ENCODE measurements at regions not wholly inside any gene's neighbourhood (a gene's known extent, or its start where the extent isn't known, plus 50 kb on each side); places are given as distances from the start of the nearest gene placed in this dataset.

GRCh38 chr12:84089356-84089755 lies 823.2 kb downstream of the SLC6A15 start:
- H3K9ac ChIP-seq (ENCODE audit: low read depth, low read length, poor library complexity) = no peak overlapping the region
- H4K91ac ChIP-seq (ENCODE audit: low read depth, low read length, poor library complexity) = no peak overlapping the region
- no peaks in the 10 kb centered on the region for H3K4me1 ChIP-seq (ENCODE audit: control insufficient read depth in 2 of 2, insufficient read depth in 1 of 2, low read depth in 1 of 2, low read length in 2 of 2)
- no peak overlapping the region for H3K4ac ChIP-seq (ENCODE audit: low read length)
- H3K36me3 ChIP-seq (replicated peaks in 1 of 2; ENCODE audit: control insufficient read depth in 2 of 2, insufficient read depth in 2 of 2, low read length in 2 of 2) = no peaks in the 10 kb centered on the region
- H2AK5ac ChIP-seq (ENCODE audit: low read depth, low read length) = no peak overlapping the region
- H2BK5ac ChIP-seq (ENCODE audit: low read length) = no peak overlapping the region
- H2AFZ ChIP-seq (ENCODE audit: low read length) = no peak overlapping the region
- H3K14ac ChIP-seq (ENCODE audit: low read length) = no peak overlapping the region
- no peak overlapping the region for H3K23ac ChIP-seq (ENCODE audit: low read depth, low read length, poor library complexity)
- no CpG with 5 or more reads among the region's 4 CpGs for WGBS, 2 donors (ENCODE audit: extremely low coverage in 2 of 2, insufficient read length in 2 of 2, insufficient replicate concordance in 1 of 2)
- no peak for DNase-seq (ENCODE audit: low spot score)
- no peaks in the 10 kb centered on the region for H3K9me3 ChIP-seq (replicated peaks in 1 of 2; ENCODE audit: control insufficient read depth in 2 of 2, insufficient read depth in 1 of 2, low read depth in 1 of 2, low read length in 2 of 2)
- no peaks in the 10 kb centered on the region for H3K79me1 ChIP-seq (ENCODE audit: low read depth, low read length)
- no peak overlapping the region for H3K18ac ChIP-seq (ENCODE audit: low read length)
- no peak overlapping the region for H3K4me3 ChIP-seq (ENCODE audit: low read length in 2 of 2)
- H2BK12ac ChIP-seq (ENCODE audit: low read length) = no peak overlapping the region
- no peaks in the 10 kb centered on the region for H3K27me3 ChIP-seq (ENCODE audit: control insufficient read depth in 3 of 3, insufficient read depth in 3 of 3, low read depth in 1 of 3, low read length in 3 of 3)
- H4K8ac ChIP-seq (ENCODE audit: low read depth, low read length) = no peak overlapping the region
- no peak overlapping the region for H3K27ac ChIP-seq (replicated peaks; ENCODE audit: low read length)
- no peak overlapping the region for H3K4me2 ChIP-seq (ENCODE audit: insufficient read depth, low read length, poor library complexity, severe bottlenecking)
- H2BK15ac ChIP-seq (ENCODE audit: low read length) = no peak overlapping the region
- H2BK120ac ChIP-seq (ENCODE audit: low read depth, low read length) = no peak overlapping the region

DNA sequence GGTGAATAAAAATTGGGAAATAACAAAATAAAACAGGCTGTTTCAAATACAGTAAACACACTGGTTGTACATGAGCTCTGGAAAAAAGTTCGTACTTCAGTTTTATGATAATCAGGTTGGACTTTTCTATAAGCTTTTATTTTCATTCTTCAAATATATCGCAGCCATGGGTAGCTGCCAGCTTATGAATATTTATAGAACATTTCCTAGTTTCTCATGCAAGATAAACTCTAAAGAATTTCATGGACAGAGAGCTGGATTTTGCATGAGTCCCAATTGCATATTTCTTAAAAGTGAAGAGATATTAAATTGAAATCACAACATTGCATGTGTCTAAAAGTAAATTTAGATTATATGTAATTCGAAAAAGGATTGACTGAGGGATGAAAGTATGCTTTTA lies 827.6 kb downstream of the SLC6A15 start:
- Histone ChIP-seq H3K4me1 (ENCODE audit: control insufficient read depth in 2 of 2, insufficient read depth in 1 of 2, low read depth in 1 of 2, low read length in 2 of 2) (no peaks in the 10 kb centered on the region), H3K36me3 (replicated peaks in 1 of 2; ENCODE audit: control insufficient read depth in 2 of 2, insufficient read depth in 2 of 2, low read length in 2 of 2) (no peaks in the 10 kb centered on the region), H2AK5ac (ENCODE audit: low read depth, low read length) (no peak overlapping the region), H4K8ac (ENCODE audit: low read depth, low read length) (no peak overlapping the region), H2BK120ac (ENCODE audit: low read depth, low read length) (no peak overlapping the region), H3K79me1 (ENCODE audit: low read depth, low read length) (no peaks in the 10 kb centered on the region), H2BK15ac (ENCODE audit: low read length) (no peak overlapping the region), H3K14ac (ENCODE audit: low read length) (no peak overlapping the region), H2BK5ac (ENCODE audit: low read length) (no peak overlapping the region), H3K27me3 (ENCODE audit: control insufficient read depth in 3 of 3, insufficient read depth in 3 of 3, low read depth in 1 of 3, low read length in 3 of 3) (no peaks in the 10 kb centered on the region), H3K9ac (ENCODE audit: low read depth, low read length, poor library complexity) (no peak overlapping the region), H4K91ac (ENCODE audit: low read depth, low read length, poor library complexity) (no peak overlapping the region), H2BK12ac (ENCODE audit: low read length) (no peak overlapping the region), H3K9me3 (replicated peaks in 1 of 2; ENCODE audit: control insufficient read depth in 2 of 2, insufficient read depth in 1 of 2, low read depth in 1 of 2, low read length in 2 of 2) (no peaks in the 10 kb centered on the region), H3K27ac (replicated peaks; ENCODE audit: low read length) (no peak overlapping the region), H3K18ac (ENCODE audit: low read length) (no peak overlapping the region), H3K4me3 (ENCODE audit: low read length in 2 of 2) (no peak overlapping the region), H3K23ac (ENCODE audit: low read depth, low read length, poor library complexity) (no peak overlapping the region), H2AFZ (ENCODE audit: low read length) (no peak overlapping the region), H3K4me2 (ENCODE audit: insufficient read depth, low read length, poor library complexity, severe bottlenecking) (no peak overlapping the region), H3K4ac (ENCODE audit: low read length) (no peak overlapping the region)
- no peak for DNase-seq (ENCODE audit: low spot score)
- WGBS, 2 donors (ENCODE audit: extremely low coverage in 2 of 2, insufficient read length in 2 of 2, insufficient replicate concordance in 1 of 2) = no CpG with 5 or more reads among the region's 3 CpGs

GRCh38 chr12:84079626-84080025 lies 833.0 kb downstream of the SLC6A15 start:
- Histone ChIP-seq H3K4me1 (ENCODE audit: control insufficient read depth in 2 of 2, insufficient read depth in 1 of 2, low read depth in 1 of 2, low read length in 2 of 2) (no peaks in the 10 kb centered on the region), H3K27me3 (ENCODE audit: control insufficient read depth in 3 of 3, insufficient read depth in 3 of 3, low read depth in 1 of 3, low read length in 3 of 3) (no peaks in the 10 kb centered on the region), H3K4me2 (ENCODE audit: insufficient read depth, low read length, poor library complexity, severe bottlenecking) (no peak overlapping the region), H3K4me3 (ENCODE audit: low read length in 2 of 2) (no peak overlapping the region), H2AK5ac (ENCODE audit: low read depth, low read length) (no peak overlapping the region), H2BK5ac (ENCODE audit: low read length) (no peak overlapping the region), H3K23ac (ENCODE audit: low read depth, low read length, poor library complexity) (no peak overlapping the region), H4K8ac (ENCODE audit: low read depth, low read length) (no peak overlapping the region), H2BK15ac (ENCODE audit: low read length) (no peak overlapping the region), H2BK120ac (ENCODE audit: low read depth, low read length) (no peak overlapping the region), H4K91ac (ENCODE audit: low read depth, low read length, poor library complexity) (no peak overlapping the region), H3K27ac (replicated peaks; ENCODE audit: low read length) (no peak overlapping the region), H3K14ac (ENCODE audit: low read length) (no peak overlapping the region), H3K9me3 (replicated peaks in 1 of 2; ENCODE audit: control insufficient read depth in 2 of 2, insufficient read depth in 1 of 2, low read depth in 1 of 2, low read length in 2 of 2) (no peaks in the 10 kb centered on the region), H2AFZ (ENCODE audit: low read length) (no peak overlapping the region), H3K36me3 (replicated peaks in 1 of 2; ENCODE audit: control insufficient read depth in 2 of 2, insufficient read depth in 2 of 2, low read length in 2 of 2) (no peaks in the 10 kb centered on the region), H3K18ac (ENCODE audit: low read length) (no peak overlapping the region), H3K79me1 (ENCODE audit: low read depth, low read length) (no peaks in the 10 kb centered on the region), H2BK12ac (ENCODE audit: low read length) (no peak overlapping the region), H3K9ac (ENCODE audit: low read depth, low read length, poor library complexity) (no peak overlapping the region), H3K4ac (ENCODE audit: low read length) (no peak overlapping the region)
- no CpG with 5 or more reads among the region's 1 CpG for WGBS, 2 donors (ENCODE audit: extremely low coverage in 2 of 2, insufficient read length in 2 of 2, insufficient replicate concordance in 1 of 2)
- no peak for DNase-seq (ENCODE audit: low spot score)

- H3K79me1 ChIP-seq (ENCODE audit: low read depth, low read length) = no peaks in the 10 kb centered on the region
- no peak overlapping the region for H3K14ac ChIP-seq (ENCODE audit: low read length)
- H3K36me3 ChIP-seq (replicated peaks in 1 of 2; ENCODE audit: control insufficient read depth in 2 of 2, insufficient read depth in 2 of 2, low read length in 2 of 2) = no peaks in the 10 kb centered on the region
- H2AFZ ChIP-seq (ENCODE audit: low read length) = no peak overlapping the region
- no peak overlapping the region for H3K4ac ChIP-seq (ENCODE audit: low read length)
- no peak overlapping the region for H2BK15ac ChIP-seq (ENCODE audit: low read length)
- H3K4me1 ChIP-seq (ENCODE audit: control insufficient read depth in 2 of 2, insufficient read depth in 1 of 2, low read depth in 1 of 2, low read length in 2 of 2) = no peaks in the 10 kb centered on the region
- no peak overlapping the region for H2BK12ac ChIP-seq (ENCODE audit: low read length)
- H2BK120ac ChIP-seq (ENCODE audit: low read depth, low read length) = no peak overlapping the region
- H4K8ac ChIP-seq (ENCODE audit: low read depth, low read length) = no peak overlapping the region
- H3K9me3 ChIP-seq (replicated peaks in 1 of 2; ENCODE audit: control insufficient read depth in 2 of 2, insufficient read depth in 1 of 2, low read depth in 1 of 2, low read length in 2 of 2) = no peaks in the 10 kb centered on the region
- no peak overlapping the region for H4K91ac ChIP-seq (ENCODE audit: low read depth, low read length, poor library complexity)
- no peaks in the 10 kb centered on the region for H3K27me3 ChIP-seq (ENCODE audit: control insufficient read depth in 3 of 3, insufficient read depth in 3 of 3, low read depth in 1 of 3, low read length in 3 of 3)
- DNase-seq (ENCODE audit: low spot score) = no peak
- no peak overlapping the region for H3K4me2 ChIP-seq (ENCODE audit: insufficient read depth, low read length, poor library complexity, severe bottlenecking)
- H3K27ac ChIP-seq (replicated peaks; ENCODE audit: low read length) = no peak overlapping the region
- no peak overlapping the region for H2BK5ac ChIP-seq (ENCODE audit: low read length)
- H2AK5ac ChIP-seq (ENCODE audit: low read depth, low read length) = no peak overlapping the region
- no peak overlapping the region for H3K18ac ChIP-seq (ENCODE audit: low read length)
- no peak overlapping the region for H3K4me3 ChIP-seq (ENCODE audit: low read length in 2 of 2)
- H3K23ac ChIP-seq (ENCODE audit: low read depth, low read length, poor library complexity) = no peak overlapping the region
- H3K9ac ChIP-seq (ENCODE audit: low read depth, low read length, poor library complexity) = no peak overlapping the region
Observed at GRCh38 chr12:84077679-84078078, 834.9 kb downstream of the SLC6A15 start.

Data from neuronal stem cell (in vitro differentiated cells).